ENCODE measurements at regions not wholly inside any gene's neighbourhood (a gene's known extent, or its start where the extent isn't known, plus 50 kb on each side); places are given as distances from the start of the nearest gene placed in this dataset.

GRCh38 chr2:66169076-66169475 lies 265.8 kb upstream of the MEIS1 start (continued):
- TF ChIP-seq NFYB (CRISPR knock-in tag; conservative IDR thresholded peaks at IDR 0.05; ENCODE audit: low read depth): no peak
- TF ChIP-seq, protein P1, sequence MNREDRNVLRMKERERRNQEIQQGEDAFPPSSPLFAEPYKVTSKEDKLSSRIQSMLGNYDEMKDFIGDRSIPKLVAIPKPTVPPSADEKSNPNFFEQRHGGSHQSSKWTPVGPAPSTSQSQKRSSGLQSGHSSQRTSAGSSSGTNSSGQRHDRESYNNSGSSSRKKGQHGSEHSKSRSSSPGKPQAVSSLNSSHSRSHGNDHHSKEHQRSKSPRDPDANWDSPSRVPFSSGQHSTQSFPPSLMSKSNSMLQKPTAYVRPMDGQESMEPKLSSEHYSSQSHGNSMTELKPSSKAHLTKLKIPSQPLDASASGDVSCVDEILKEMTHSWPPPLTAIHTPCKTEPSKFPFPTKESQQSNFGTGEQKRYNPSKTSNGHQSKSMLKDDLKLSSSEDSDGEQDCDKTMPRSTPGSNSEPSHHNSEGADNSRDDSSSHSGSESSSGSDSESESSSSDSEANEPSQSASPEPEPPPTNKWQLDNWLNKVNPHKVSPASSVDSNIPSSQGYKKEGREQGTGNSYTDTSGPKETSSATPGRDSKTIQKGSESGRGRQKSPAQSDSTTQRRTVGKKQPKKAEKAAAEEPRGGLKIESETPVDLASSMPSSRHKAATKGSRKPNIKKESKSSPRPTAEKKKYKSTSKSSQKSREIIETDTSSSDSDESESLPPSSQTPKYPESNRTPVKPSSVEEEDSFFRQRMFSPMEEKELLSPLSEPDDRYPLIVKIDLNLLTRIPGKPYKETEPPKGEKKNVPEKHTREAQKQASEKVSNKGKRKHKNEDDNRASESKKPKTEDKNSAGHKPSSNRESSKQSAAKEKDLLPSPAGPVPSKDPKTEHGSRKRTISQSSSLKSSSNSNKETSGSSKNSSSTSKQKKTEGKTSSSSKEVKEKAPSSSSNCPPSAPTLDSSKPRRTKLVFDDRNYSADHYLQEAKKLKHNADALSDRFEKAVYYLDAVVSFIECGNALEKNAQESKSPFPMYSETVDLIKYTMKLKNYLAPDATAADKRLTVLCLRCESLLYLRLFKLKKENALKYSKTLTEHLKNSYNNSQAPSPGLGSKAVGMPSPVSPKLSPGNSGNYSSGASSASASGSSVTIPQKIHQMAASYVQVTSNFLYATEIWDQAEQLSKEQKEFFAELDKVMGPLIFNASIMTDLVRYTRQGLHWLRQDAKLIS (CRISPR knock-in tag; IDR thresholded peaks at IDR 0.05; ENCODE audit: borderline replicate concordance): no peak
- TF ChIP-seq, protein P2, sequence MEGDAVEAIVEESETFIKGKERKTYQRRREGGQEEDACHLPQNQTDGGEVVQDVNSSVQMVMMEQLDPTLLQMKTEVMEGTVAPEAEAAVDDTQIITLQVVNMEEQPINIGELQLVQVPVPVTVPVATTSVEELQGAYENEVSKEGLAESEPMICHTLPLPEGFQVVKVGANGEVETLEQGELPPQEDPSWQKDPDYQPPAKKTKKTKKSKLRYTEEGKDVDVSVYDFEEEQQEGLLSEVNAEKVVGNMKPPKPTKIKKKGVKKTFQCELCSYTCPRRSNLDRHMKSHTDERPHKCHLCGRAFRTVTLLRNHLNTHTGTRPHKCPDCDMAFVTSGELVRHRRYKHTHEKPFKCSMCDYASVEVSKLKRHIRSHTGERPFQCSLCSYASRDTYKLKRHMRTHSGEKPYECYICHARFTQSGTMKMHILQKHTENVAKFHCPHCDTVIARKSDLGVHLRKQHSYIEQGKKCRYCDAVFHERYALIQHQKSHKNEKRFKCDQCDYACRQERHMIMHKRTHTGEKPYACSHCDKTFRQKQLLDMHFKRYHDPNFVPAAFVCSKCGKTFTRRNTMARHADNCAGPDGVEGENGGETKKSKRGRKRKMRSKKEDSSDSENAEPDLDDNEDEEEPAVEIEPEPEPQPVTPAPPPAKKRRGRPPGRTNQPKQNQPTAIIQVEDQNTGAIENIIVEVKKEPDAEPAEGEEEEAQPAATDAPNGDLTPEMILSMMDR (IDR thresholded peaks at IDR 0.05): no peak
- TF ChIP-seq CREB1 (CRISPR knock-in tag; IDR thresholded peaks at IDR 0.05): no peak
- no peak for TF ChIP-seq NFE2L1 (CRISPR knock-in tag; IDR thresholded peaks at IDR 0.05)
- no peak for TF ChIP-seq OVOL2 (CRISPR knock-in tag; IDR thresholded peaks at IDR 0.05; ENCODE audit: borderline replicate concordance)

- 0 out of 2 replicates have a peak, but pooled peaks cover 3% of the 10 kb centered on the region for H3K36me3 Mint-ChIP-seq
- no peaks in the 10 kb centered on the region for H3K4me1 Mint-ChIP-seq
- H3K27me3 Mint-ChIP-seq (ENCODE audit: low read depth): no peaks in the 10 kb centered on the region
- ATAC-seq (no peak), DNase-seq (ENCODE audit: low spot score) (no peak)
- no peak overlapping the region for H3K27ac Mint-ChIP-seq
- peaks cover 8% of the 10 kb centered on the region for H3K9me3 Mint-ChIP-seq
- ChIA-PET CTCF (no interaction called here), POLR2A (no interaction called here)
- TF ChIP-seq CREB1 (CRISPR knock-in tag; IDR thresholded peaks at IDR 0.05) (no peak), SP1 (CRISPR knock-in tag; conservative IDR thresholded peaks at IDR 0.05) (no peak), ZNF138 (CRISPR knock-in tag; conservative IDR thresholded peaks at IDR 0.05) (no peak), ARID4B (CRISPR knock-in tag; IDR thresholded peaks at IDR 0.05; ENCODE audit: borderline replicate concordance) (no peak), NFATC4 (CRISPR knock-in tag; IDR thresholded peaks at IDR 0.05) (no peak)
- TF ChIP-seq, protein P3, sequence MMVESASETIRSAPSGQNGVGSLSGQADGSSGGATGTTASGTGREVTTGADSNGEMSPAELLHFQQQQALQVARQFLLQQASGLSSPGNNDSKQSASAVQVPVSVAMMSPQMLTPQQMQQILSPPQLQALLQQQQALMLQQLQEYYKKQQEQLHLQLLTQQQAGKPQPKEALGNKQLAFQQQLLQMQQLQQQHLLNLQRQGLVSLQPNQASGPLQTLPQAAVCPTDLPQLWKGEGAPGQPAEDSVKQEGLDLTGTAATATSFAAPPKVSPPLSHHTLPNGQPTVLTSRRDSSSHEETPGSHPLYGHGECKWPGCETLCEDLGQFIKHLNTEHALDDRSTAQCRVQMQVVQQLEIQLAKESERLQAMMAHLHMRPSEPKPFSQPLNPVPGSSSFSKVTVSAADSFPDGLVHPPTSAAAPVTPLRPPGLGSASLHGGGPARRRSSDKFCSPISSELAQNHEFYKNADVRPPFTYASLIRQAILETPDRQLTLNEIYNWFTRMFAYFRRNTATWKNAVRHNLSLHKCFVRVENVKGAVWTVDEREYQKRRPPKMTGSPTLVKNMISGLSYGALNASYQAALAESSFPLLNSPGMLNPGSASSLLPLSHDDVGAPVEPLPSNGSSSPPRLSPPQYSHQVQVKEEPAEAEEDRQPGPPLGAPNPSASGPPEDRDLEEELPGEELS (CRISPR knock-in tag; IDR thresholded peaks at IDR 0.05): no peak
- no peak overlapping the region for H3K4me3 Mint-ChIP-seq
These were observed 270.5 kb upstream of the MEIS1 start for GRCh38 chr2:66164470-66164869.

- H3K9me3 Mint-ChIP-seq: peaks cover 42% of the 10 kb centered on the region
- H3K4me3 Mint-ChIP-seq: no peak overlapping the region
- ATAC-seq (no peak), DNase-seq (ENCODE audit: low spot score) (no peak)
- H3K36me3 Mint-ChIP-seq: peaks cover 26% of the 10 kb centered on the region
- ChIA-PET POLR2A (no interaction called here), CTCF (no interaction called here)
- H3K4me1 Mint-ChIP-seq: no peaks in the 10 kb centered on the region
- no peaks in the 10 kb centered on the region for H3K27me3 Mint-ChIP-seq (ENCODE audit: low read depth)
- TF ChIP-seq JUN (CRISPR knock-in tag; IDR thresholded peaks at IDR 0.05) (no peak), ESRRA (CRISPR knock-in tag; IDR thresholded peaks at IDR 0.05; ENCODE audit: borderline replicate concordance) (no peak), IRF1 (CRISPR knock-in tag; IDR thresholded peaks at IDR 0.05) (no peak)
- TF ChIP-seq, protein P4, sequence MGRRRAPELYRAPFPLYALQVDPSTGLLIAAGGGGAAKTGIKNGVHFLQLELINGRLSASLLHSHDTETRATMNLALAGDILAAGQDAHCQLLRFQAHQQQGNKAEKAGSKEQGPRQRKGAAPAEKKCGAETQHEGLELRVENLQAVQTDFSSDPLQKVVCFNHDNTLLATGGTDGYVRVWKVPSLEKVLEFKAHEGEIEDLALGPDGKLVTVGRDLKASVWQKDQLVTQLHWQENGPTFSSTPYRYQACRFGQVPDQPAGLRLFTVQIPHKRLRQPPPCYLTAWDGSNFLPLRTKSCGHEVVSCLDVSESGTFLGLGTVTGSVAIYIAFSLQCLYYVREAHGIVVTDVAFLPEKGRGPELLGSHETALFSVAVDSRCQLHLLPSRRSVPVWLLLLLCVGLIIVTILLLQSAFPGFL (CRISPR knock-in tag; IDR thresholded peaks at IDR 0.05; ENCODE audit: borderline replicate concordance): no peak
- H3K27ac Mint-ChIP-seq: no peak overlapping the region
These were observed 278.8 kb upstream of the MEIS1 start for GRCh38 chr2:66156171-66156570.

Data from WTC11 (cell line).